Astrocyte of the cerebellum (primary cell): ENCODE measurements at regions not wholly inside any gene's neighbourhood (a gene's known extent, or its start where the extent isn't known, plus 50 kb on each side); places are given as distances from the start of the nearest gene placed in this dataset.
A peak's percentile ranks its signal among the peaks of the same experiment; 100 is the strongest.

Experiments
- DNase-seq: peaks from one replicate; pipeline ENCODE4 v3.0.0-alpha.2; 2011; ENCODE audit warnings: low read depth
- H3K4me3 ChIP-seq: 2 replicates; pipeline ENCODE4 v1.5.1; 2011; ENCODE audit warnings: mild to moderate bottlenecking, low read depth, low read length, moderate library complexity
- CTCF ChIP-seq: IDR thresholded peaks from 2 replicates; pipeline ENCODE4 v1.5.1; 2012; ENCODE audit warnings: low read length, low read depth, moderate library complexity, mild to moderate bottlenecking; ENCODE audit errors: missing control alignments
- in situ Hi-C: cut with HindIII; loops from 2 replicates; pipeline ENCODE4 v1.10.0; 2017; ENCODE audit warnings: low sequenced_read_pairs

GRCh38 chr2:215604606-215605005 is 168.7 kb upstream of the FN1 start:
- in situ Hi-C loops: no loop called here
- no peak for DNase-seq
- no peak for TF ChIP-seq CTCF
- H3K4me3 ChIP-seq: no peak overlapping the region

GRCh38 chr2:215603440-215603839 is 167.6 kb upstream of the FN1 start:
- TF ChIP-seq CTCF: no peak
- no peak overlapping the region for H3K4me3 ChIP-seq
- in situ Hi-C loops: no loop called here
- DNase-seq: no peak

GRCh38 chr2:215602997-215603396 is 167.1 kb upstream of the FN1 start:
- DNase-seq: no peak
- no peak overlapping the region for H3K4me3 ChIP-seq
- in situ Hi-C loops: no loop called here
- TF ChIP-seq CTCF: no peak

GRCh38 chr2:215601990-215602721 is 166.3 kb upstream of the FN1 start:
- peak; percentile 54 for DNase-seq
- no peak for TF ChIP-seq CTCF

GRCh38 chr2:215601526-215601925 is 165.7 kb upstream of the FN1 start:
- DNase-seq: no peak
- no peak for TF ChIP-seq CTCF
- H3K4me3 ChIP-seq: no peak overlapping the region
- in situ Hi-C loops: no loop called here

More at GRCh38 chr2:215601990-215602721, 166.3 kb upstream of the FN1 start:
- in situ Hi-C loops: no loop called here
- H3K4me3 ChIP-seq: no peak overlapping the region

GRCh38 chr2:215598376-215598975 is 162.6 kb upstream of the FN1 start:
- in situ Hi-C loops: no loop called here
- no peak overlapping the region for H3K4me3 ChIP-seq
- no peak for TF ChIP-seq CTCF
- no peak for DNase-seq
